T-helper 2 cell (primary cell): ENCODE measurements at regions not wholly inside any gene's neighbourhood (a gene's known extent, or its start where the extent isn't known, plus 50 kb on each side); places are given as distances from the start of the nearest gene placed in this dataset.
"Not testable (repeated sequence)": the region's sequence is repeated elsewhere in the genome, so short reads cannot be mapped to it uniquely, and the experiment has no call there.

Experiments
- DNase-seq, 5 experiments: peaks; one replicate each; pipeline versions ENCODE4 v3.0.0 to v3.0.0-alpha.2; 2012 to 2022

DNA sequence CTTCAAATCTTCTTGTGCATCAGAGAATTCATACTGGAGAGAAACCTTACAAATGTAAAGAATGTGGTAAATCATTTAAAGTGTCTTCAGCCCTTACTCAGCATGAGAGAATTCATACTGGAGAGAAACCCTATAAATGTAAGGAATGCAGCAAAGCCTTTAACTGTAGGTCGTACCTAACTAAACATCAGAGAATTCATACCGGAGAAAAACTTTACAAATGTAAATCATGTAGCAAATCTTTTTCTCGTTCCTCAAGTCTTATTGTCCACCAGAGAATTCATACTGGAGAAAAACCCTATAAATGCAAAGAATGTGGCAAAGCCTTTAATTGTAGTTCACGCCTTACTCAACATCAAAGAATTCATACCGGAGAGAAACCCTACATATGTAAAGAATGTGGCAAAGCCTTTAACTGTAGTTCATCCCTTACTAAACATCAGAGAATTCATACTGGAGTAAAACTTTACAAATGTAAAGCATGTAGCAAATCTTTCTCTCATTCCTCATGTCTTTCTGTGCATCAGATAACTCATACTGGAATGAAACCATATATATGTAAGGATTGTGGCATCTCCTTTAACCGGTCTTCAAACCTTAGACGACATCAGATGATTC is 118.5 kb upstream of the ZNF267 start:
- DNase-seq, result no peak

DNA sequence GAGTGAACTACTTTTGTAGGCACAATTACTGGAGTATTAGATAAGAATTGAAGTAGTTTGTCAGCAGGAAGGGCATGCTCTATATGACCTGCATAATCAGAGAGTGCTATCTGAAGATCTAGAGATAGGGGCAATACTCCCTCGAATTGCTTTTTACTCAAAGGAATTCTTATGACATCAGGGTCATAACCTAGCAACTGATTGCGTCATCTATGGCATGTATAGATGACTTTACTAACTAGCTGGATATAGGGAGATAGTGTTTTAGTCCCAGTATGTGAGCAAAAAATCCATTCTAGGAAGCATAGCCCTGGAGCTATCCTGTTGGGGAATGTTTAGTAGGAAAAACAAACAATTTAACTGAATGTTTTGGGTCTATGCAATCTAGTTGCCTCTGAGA is 109.5 kb upstream of the ZNF267 start:
- DNase-seq, result no peak

DNA sequence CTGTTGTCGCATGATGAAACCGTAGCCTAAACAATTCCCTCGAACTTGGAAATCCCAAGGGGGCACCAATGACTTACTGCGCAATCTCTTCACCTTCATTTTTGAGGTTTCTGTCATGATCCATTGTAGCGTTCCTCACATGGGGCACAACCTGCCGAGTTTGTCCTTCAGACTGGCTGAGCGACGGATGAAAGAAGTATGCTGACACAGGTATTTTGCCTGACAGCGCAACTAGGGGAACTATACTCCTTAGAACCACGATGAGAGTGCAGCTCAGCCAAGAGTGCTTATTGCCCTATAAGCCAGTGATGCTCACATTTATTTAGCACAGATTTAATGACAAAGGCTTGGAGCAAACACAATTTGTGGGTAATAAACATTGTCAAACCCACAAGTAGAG is 106.3 kb upstream of the ZNF267 start:
- no peak for DNase-seq

DNA sequence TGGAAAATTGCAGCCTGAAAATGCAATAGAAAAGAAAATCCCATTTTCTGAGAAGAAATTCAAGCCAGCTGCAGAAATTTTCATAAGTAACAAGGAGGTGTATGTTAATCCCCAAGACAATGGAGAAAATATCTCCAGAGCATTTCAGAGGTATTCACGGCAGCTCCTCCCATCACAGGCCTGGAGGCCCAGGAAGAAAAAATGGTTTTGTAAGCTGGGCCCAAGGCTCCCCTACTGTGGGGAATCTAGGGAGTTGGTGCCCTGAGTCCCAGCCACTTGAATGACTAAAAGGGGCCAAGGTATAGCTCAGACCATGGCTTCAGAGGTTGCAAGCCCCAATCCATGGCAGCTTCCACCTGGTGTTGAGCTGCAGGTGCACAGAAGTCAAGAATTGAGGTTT is 93.3 kb upstream of the ZNF267 start:
- DNase-seq, result no peak

DNA sequence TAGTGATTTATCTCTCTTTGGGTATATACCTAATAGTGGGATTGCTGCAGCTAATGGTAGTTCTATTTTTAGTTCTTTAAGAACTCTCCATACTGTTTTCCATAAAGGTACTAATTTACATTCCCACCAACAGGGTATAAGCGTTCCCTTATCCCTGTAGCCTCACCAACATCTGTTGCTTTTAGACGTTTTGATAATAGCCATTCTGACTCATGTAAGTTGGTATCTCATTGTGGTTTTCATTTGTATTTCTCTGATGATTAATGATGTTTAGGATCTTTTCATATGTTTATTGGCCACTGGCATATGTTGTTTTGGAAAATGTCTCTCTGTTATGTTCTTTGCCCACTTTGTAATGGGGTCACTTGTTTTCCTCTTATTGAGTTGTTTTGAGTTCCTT is 88.5 kb upstream of the ZNF267 start:
- DNase-seq, result no peak

DNA sequence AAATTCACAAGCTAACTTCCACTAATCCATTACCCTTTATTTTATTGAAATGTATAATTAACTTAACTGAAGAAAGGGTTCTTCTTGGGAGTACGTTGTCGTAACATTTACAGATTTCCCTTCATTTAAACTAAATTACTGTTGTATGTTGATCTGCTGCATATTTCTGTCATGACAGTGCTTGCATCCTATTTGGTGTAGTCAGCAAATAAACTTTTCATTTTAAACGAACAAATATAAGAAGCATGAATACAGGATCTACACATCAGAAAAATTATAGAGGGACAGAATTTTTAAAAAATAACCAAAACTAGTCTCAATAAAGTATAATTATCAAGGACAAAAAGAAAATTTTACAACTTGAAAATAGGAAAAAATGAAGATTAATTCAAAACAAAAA is 66.5 kb upstream of the ZNF267 start:
- DNase-seq, result no peak

DNA sequence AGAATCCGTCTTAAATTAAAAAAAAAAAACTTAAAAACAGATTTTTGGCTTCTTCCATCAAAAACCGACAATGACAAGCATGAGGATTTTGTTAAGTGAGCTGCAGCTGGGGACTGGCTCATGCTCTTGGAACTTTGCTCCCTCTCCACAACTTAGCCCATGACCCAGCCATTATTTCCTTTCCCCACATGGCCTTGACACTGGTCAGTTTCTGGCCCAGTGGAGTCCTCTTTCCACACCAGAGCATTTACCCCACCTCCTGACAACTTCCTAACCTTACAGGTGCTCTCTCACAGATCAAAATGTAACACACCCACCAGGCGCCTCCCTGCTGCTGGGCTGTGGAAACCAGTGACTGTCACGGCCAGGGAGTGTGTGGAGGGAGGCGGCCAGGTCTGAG is 62.7 kb upstream of the ZNF267 start:
- DNase-seq, result no peak

DNA sequence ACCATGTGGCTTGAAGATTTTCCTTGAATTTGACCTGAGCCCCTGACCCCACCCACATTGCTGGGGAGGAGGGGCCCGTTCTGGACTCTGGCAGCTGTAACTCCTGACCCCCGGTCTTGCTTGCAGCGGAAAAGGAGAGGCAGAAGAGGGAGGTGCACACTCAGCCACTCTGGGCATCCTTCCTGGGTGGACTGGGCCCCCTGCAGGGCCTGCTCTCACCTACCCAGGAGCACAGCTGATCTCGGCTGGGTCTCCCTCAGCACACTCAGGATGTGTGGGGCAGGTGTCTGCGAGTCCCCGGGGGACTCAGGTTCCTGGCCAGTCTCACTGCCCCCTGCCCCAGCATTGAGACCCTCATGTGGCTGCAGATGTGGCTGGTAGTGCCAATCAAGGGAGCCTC is 57.5 kb upstream of the ZNF267 start:
- not testable (repeated sequence) for DNase-seq

DNA sequence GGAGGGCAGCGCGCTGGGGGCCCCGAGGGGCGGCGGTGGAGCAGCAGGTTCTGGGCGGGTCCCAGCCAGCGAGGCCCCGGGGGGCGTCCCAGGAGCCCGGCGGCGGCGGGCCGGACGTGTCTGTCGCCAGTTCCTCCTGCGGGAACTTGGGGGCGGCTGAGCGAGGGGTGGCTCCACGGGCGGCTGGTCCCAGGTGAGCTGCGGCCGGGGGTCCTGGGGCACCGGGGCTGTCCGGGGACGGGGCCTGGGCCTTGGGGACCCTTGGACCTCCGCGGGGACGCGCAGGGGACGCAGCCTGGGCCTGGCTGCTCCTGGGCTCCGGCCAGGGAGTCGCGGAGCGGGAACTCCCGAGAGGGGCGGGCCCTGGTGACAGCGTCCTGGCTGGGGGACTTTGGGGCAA is 54.2 kb upstream of the ZNF267 start:
- DNase-seq, result no peak

DNA sequence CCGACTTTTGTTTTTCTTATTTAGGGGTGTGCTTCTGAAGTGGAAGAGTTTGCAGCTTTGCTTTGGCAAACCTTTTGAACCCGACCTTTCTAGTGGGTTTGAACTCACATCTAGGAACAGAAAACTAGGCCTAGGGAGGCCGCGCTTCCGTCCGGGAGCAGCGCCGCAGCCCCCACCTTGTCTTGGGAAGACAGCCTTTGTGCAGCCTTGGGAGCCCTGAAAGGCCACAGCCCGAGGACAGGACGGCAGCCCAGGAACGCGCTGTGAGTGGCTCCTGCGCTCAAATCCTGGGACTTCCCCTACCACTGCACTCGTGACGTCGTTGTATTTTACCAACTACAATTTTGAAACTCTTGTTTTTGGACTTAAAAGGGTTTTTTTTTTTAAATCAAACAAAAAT is 53.7 kb upstream of the ZNF267 start:
- no peak for DNase-seq
